ENCODE measurements at regions not wholly inside any gene's neighbourhood (a gene's known extent, or its start where the extent isn't known, plus 50 kb on each side); places are given as distances from the start of the nearest gene placed in this dataset.
"Not testable (repeated sequence)": the region's sequence is repeated elsewhere in the genome, so short reads cannot be mapped to it uniquely, and the experiment has no call there.

DNA sequence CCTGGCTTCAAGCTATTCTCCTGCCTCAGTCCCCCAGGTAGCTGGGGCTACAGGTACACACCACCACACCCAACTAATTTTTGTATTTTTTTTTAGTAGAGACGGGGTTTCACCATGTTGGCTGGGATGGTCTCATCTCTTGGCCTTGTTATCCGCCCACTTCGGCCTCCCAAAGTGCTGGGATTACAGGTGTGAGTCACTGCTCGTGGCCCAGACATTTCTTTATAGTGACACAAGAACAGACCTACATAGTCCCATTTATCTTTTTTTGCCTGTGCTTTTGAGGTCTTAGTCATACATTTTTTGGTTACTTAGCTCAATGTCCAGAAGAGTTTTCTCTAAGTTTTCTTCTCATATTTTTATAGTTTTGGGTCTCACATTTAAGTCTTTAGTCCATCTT lies 247.4 kb downstream of the SYT10 start:
- DNase-seq (ENCODE audit: low read depth, low spot score): no peak

DNA sequence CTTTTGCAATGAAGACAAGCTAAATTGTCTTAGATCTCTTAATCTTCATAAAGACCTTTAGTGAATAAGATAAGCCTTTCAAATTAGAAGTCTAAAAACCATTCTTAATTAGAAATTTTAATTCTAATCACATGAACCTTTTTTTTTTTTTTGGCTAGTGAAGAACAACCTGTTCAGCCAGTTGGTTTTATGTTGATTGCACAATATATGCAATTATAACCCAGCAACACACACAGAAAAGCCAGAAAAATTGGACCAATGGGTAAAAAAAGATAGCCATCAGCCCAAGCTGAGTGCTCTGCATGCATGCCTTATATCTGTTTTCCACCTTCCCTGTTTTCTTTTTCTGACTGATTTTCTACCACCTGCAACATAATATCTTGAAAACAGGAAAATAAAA lies 252.2 kb downstream of the SYT10 start:
- DNase-seq (ENCODE audit: low read depth, low spot score): no peak

DNA sequence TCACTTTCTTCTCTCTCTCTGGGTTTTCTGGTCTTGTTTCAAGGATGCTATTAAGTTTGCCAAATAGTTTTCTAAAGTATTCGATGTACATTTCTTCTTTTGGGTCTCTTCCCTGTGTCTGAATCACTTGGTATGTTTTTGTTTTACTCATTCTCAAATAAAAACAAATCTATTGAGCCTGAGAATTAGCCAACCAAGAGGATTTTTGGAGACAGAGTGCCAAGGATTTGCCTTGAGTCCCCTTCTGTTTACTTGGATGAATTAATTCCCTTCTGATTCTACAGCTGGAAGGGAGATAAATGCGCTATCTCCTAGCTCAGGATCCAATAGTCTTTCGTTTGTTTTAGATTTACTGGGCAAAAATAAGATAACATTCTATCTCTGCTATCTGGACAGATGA lies 255.5 kb downstream of the SYT10 start:
- DNase-seq (ENCODE audit: low read depth, low spot score): no peak

DNA sequence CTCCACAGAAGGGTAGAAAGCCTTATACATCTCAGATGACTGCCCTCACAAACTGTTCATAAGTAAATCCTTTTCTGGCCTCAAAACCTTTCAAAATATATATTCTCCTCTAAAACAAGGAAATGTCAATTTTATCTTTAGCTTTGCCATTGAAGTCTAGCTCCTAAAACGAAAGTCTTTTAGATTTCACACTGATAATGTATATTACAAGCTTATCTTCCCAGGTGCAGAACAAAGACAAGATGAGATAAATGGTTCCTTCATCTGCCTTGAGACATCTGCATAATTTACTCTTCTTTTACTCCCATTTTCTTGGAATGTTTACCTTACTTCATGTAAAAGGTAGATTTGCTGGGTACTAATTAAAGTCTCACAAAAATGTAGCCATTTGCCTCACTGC lies 257.1 kb downstream of the SYT10 start:
- no peak for DNase-seq (ENCODE audit: low read depth, low spot score)

DNA sequence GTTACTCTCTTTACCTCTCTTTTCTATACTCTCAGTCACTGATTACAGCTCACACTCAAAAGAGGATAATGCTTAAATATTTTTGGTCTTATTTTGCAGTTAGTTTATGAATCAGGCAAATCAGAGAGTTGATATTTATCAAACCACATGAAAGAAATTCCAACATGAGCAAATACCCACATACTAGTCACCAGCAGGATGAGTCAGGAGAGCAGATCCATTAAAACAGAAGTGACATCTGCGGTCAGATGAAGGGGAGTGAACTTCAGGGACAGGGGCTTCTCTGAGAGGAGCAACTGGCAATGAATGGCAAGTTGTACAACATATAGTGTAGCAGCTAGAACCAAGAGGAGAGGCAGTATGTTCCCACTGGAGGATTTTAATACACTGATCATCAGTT lies 258.7 kb downstream of the SYT10 start:
- DNase-seq (ENCODE audit: low read depth, low spot score): peak; percentile 0

DNA sequence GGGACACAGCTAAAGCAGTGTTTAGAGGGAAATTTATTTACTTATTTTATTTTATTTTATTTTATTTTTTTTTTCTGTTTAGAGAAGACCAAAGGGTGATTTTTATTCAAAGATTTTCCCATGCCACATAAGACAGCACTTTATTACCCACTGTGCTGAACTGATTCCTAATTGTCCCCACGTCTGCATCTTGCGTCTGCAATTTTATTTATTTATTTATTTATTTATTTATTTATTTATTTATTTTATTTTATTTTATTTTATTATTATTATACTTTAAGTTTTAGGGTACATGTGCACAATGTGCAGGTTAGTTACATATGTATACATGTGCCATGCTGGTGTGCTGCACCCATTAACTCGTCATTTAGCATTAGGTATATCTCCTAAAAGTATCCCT lies 269.7 kb upstream of the PKP2 start:
- not testable (repeated sequence) for DNase-seq (ENCODE audit: low read depth, low spot score)

DNA sequence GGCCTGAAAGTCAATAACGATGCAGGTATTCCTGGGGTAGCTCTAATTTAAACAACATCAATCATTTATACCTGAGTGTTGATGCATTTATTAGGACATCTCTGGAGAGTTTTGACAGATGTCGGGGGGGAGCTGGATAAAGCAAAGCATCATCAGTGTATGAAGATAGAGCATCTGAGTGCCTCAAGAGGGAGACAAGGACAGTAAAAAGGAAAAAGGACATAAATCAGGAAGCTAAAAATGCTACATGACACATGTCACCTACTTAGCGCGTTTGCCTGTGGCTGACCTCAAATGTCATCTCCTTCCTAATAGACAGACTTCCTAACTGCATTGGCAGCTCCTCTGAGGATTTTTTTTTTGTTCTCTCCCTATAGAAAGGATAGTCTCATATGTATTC lies 259.5 kb upstream of the PKP2 start:
- DNase-seq (ENCODE audit: low read depth, low spot score): no peak

DNA sequence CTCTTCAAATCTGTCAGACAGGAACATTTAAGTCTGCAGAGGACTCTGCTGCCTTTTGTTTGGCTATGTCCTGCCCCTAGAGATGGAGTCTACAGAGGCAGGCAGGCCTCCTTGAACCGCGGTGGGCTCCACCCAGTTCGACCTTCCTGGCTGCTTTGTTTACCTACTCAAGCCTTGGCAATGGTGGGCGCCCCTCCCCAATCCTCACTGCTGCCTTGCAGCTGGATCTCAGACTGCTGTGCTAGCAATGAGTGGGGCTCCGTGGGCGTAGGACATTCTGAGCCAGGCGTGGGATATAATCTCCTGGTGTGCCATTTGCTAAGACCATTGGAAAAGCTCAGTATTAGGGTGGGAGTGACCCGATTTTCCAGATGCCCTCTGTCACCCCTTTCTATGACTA lies 250.7 kb upstream of the PKP2 start:
- not testable (repeated sequence) for DNase-seq (ENCODE audit: low read depth, low spot score)

DNA sequence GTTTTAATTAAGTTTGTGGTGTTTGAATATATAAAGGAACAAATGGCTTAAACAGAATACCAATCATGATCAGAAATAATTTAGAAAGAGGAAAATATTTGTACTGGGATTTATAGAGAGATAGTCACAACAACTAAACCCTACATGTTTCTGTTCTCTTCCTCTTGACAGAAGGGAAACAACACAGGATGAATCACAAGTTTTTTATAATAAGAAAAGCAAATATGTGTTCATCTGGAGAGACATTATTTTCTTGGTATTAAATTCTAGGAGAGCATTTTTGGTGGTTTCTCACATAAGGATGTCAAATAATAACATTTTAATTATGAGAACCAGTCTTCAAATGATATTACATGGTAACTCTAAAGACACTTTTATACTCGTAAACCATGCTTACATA lies 232.9 kb upstream of the PKP2 start:
- DNase-seq (ENCODE audit: low read depth, low spot score): no peak

DNA sequence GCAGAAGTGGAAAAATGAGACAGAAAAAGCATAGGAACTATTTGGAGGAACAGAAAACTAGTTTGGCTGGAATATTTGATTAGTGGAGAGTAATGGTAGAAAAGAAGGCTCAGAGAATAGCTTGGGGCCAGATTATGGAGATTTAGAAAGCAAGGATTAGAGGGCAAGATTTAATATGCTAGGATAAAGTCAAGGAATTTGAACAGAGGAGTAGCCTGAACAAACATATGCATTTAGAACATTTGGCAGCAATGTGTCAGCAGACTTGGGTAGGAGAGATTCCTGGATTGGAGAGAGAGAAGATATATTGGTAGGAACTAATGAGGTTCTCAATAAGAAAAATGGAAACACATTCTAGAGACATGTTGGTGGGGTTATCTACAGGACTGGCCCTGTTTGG lies 229.2 kb upstream of the PKP2 start:
- DNase-seq (ENCODE audit: low read depth, low spot score): no peak

DNA sequence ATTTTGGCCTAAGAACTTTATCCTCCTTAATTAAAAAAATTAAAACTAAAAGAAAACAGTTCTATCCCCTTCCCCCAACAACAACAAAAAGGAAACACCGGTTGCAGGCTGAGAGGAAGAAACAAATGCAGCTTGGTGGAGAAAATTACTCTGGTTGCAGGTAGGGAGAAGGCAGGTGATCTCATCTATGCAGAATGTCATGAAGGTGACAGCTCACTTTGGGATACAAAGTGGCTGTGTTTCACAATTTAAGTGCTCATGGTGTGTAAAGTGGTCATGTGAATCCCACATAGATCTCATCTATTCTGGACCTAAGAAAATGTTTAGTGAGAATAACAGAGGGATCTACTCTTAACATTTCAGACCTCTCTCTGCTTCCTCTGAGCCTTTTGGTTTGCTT lies 219.7 kb upstream of the PKP2 start:
- DNase-seq (ENCODE audit: low read depth, low spot score): no peak

DNA sequence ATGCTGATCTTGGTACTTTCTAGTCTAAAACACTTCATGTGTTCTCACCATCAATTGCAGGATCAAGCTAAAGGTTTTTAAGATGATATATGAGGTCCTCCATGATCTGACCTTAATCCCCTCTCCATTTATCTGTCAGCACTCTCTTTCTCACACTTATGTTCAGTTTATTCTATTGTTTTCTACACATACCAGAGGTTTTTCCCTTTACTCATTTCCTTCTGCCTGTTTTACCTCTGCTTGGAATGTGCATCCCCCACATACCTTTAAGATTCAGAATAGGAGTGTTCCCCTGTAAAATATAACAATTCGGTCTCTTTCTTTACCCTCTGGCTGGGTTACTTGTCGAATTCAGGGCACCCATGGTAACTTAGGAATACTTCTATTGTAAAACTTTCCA lies 219.1 kb upstream of the PKP2 start:
- DNase-seq (ENCODE audit: low read depth, low spot score): no peak

DNA sequence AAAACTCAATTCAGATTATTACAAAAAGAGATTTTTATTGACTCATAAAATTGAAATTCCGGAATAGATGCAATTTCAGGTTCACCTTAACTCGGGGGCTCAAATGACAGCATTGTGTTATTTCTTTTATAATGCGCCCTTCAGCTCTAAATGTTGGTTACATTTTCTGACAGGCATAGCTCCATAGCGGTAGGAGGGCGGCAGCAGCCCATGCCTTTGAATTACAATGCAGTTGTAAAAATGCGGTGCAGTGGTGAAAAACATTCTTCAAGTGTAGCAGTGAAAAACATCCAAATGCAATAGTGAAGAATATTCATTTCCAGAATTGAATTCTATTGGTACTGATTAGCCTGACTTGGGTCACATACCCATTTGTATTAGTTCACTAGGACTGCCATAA lies 215.3 kb upstream of the PKP2 start:
- no peak for DNase-seq (ENCODE audit: low read depth, low spot score)

DNA sequence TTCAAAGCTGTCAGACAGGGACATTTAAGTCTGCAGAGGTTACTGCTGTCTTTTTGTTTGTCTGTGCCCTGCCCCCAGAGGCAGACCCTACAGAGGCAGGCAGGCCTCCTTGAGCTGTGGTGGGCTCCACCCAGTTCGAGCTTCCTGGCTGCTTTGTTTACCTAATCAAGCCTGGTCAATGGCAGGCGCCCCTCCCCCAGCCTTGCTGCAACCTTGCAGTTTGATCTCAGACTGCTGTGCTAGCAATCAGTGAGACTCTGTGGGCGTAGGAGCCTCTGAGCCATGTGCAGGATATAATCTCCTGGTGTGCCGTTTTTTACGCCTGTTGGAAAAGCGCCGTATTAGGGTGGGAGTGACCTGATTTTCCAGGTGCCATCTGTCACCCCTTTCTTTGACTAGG lies 211.2 kb upstream of the PKP2 start:
- not testable (repeated sequence) for DNase-seq (ENCODE audit: low read depth, low spot score)

DNA sequence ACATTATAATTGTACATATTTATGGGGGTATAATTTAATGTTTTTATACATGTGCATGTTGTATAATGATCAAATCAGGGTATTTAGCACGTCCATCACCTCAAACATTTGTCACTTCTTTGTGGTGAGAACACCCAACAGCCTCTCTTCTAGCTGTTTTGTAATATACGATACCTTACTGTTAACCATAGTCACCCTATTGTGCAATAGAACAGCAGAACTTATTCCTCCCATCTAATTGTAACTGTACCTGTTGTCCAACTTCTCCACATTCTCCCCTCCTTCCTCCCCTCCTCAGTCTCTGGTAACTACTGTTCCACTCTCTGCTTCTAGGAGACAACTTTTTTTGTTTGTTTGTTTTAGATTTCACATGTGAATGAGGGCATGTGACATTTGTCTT lies 197.0 kb upstream of the PKP2 start:
- DNase-seq (ENCODE audit: low read depth, low spot score): no peak

DNA sequence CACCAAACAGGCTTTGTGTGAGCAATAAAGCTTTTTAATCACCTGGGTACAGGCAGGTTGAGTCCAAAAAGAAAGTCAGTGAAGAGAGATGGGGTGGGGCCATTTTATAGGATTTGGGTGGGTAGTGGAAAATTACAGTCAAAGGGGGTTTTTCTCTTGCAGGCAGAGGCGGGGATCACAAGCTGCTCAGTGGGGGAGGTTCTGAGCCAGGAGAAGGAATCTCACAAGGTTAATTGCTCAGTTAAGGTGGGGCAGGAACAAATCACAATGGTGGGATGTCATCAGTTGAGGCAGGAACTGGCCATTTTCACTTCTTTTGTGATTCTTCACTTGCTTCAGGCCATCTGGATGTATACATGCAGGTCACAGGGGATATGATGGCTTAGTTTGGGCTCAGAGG lies 191.3 kb upstream of the PKP2 start:
- not testable (repeated sequence) for DNase-seq (ENCODE audit: low read depth, low spot score)

DNA sequence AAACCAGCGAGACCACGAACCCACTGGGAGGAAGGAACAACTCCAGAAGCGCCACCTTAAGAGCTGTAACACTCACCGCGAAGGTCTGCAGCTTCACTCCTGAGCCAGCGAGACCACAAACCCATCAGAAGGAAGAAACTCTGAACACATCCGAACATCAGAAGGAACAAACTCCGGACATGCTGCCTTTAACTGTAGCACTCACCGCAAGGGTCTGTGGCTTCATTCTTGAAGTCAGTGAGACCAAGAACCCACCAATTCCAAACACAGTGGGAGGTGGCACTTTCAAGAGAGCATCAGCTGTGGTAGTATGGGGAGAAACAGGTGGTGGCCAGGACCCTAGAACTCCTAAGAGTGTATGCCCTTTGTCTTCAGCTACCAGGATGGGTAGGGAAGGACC lies 179.8 kb upstream of the PKP2 start:
- not testable (repeated sequence) for DNase-seq (ENCODE audit: low read depth, low spot score)

DNA sequence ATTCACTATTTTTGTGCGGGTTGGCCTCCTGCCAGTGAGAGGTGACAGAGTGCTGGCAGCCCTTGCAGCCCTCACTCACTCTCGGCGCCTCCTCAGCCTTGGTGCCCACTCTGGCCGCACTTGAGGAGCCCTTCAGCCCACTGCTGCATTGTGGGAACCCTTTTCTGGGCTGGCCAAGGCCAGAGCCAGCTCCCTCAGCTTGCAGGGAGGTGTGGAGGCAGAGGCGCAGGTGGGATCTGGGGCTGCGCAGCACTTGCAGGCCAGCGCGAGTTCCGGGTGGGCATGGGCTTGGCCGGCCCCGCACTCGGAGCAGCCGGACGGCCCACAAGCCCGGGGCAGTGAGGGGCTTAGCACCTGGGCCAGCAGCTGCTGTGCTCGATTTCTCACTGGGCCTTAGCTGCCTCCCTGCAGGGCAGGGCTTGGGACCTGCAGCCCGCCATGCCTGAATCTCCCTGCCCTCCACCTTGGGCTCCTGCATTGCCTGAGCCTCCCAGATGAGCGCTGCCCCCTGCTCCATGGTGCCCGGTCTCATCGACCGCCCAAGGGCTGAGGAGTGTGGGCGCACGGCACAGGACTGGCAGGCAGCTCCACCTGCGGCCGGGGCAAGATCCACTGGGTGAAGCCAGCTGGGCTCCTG lies 178.7 kb upstream of the PKP2 start:
- not testable (repeated sequence) for DNase-seq (ENCODE audit: low read depth, low spot score)

DNA sequence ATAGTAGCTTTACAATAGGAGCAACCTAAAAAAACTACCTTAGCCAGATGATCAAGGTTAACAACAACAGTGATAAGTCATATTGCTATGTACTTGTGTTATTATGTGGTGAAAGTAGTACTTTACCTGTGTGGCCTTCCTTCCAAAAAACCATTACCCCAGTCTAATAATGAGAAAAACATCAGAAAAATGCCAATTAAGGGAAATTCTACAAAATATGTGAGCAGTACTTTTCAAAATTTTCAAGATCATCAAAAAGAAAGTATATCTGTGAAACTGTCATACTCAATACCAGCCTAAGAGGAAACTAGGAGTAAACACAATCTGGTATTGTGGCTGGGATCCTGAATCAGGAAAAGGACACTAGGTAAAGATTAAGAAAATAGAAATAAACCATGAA lies 165.3 kb upstream of the PKP2 start:
- no peak for DNase-seq (ENCODE audit: low read depth, low spot score)

DNA sequence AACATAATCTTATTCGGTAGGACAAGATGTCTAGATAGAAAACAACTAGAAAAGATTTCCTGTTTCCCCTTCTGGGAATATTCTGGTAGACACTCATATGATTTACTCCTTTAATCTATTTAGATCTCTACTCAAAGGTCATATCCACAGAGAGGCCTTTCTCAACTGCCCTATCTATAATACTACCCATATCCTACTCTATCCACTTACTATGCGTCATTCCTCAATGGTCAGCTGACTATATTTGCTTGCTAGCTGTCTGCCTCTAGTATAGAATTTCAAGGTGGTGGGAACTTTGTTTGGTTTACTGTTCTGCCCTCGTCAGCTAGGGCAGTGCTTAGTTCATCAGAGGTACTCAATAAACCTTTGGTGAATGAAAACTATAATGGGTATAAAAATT lies 157.8 kb upstream of the PKP2 start:
- no peak for DNase-seq (ENCODE audit: low read depth, low spot score)

DNA sequence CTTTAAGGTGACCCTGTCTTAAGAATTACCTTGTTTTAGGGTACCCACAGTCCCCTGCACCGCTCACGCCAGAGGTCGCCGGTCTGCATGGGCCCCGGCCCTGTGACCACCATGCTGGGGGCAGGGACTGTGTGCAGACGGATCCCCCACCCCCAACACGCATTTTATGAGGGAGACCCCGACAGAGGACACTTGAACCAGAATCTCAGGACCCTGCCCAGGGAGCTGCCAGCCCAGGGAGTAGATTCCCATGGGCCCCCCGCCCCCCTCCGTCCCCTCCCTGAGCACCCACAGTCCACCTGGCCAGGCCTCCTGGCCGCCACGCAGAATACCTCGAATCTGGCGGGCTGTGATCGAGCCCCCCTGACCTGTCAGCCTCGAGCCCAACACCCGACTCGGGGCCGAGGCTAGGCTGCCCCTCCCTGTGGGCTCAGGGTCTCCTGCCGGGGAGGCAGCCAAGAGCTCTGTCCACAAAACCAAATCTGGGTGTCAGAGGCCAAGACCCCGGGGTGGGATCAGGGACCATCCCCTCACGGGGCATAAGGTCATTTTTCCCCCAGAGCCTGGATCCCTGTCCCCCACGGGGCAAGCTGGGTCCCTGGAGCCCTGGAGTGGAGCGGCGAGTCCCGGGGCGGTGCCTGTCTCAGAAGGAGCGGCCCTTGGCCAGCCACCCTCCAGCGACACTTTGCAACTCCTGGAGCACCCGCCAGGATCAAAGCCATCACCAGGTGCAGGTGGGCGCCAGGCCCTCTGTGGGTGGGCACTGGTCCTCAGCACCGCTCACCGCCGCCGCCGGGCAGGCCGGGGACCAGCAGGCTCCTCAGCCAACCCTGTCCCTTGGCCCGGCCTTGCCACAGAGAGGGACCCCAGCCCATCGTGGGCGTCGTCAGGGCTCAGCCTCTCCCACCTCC lies 155.8 kb upstream of the PKP2 start:
- DNase-seq (ENCODE audit: low read depth, low spot score): no peak

DNA sequence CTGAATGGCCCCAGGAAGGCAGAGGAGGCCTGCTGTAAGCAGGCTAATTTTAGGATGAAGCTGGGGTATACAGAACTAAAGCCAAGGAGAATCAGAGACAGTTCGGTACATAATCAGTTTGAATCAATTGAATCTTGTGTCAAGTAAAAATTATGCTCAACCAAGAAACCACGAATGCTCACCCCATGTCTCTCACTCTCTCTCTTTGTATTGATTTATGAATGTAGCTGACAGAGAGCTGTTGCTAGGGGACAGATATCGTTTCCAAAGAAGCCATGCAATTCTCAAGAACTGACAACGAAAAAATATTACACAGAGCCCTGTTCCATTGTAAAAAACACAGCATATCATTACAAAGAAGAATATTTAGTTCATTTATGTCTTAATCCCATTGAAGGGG lies 151.1 kb upstream of the PKP2 start:
- no peak for DNase-seq (ENCODE audit: low read depth, low spot score)

DNA sequence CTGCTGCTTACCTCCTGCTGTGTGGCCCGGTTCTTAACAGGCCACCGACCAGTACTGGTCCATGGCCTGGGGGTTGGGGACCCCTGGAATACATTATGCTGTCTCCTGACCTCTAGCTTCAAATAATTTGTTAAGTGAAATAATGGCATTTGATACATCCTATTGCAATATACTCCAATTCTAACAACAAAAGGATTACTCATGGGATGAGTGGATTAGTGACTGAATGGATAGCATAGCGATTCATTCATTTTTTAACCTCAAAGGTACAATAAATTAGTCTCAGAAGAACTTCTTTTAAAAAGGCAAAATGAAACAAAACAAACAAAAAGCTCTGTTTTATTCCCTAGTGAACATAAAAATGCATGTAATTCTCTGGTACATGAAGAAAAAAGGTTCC lies 147.9 kb upstream of the PKP2 start:
- no peak for DNase-seq (ENCODE audit: low read depth, low spot score)
